ENCODE measurements at regions not wholly inside any gene's neighbourhood (a gene's known extent, or its start where the extent isn't known, plus 50 kb on each side); places are given as distances from the start of the nearest gene placed in this dataset.

DNA sequence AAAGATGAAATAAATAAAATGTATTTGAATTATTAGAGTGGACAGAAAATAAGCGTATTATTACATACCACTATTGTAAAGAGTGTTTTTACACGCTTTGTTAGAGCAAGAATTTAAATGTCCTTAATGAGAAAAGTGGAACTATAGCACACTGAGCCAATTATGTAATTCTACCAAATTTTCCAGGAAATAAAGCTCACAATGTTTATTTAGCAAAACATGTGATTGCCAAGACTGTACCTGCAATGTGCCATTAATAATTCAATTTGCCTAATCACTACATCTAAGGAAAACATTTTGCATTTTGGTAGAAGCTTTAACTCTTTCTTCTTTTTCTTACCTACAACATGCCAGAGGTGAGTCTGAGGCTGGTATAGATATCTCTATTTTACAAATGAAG lies 58.7 kb upstream of the PHACTR1 start:
- DNase-seq (ENCODE audit: low read depth): no peak
- H3K4me3 ChIP-seq (ENCODE audit: low read depth, low read length): no peak overlapping the region
- TF ChIP-seq, protein P1, sequence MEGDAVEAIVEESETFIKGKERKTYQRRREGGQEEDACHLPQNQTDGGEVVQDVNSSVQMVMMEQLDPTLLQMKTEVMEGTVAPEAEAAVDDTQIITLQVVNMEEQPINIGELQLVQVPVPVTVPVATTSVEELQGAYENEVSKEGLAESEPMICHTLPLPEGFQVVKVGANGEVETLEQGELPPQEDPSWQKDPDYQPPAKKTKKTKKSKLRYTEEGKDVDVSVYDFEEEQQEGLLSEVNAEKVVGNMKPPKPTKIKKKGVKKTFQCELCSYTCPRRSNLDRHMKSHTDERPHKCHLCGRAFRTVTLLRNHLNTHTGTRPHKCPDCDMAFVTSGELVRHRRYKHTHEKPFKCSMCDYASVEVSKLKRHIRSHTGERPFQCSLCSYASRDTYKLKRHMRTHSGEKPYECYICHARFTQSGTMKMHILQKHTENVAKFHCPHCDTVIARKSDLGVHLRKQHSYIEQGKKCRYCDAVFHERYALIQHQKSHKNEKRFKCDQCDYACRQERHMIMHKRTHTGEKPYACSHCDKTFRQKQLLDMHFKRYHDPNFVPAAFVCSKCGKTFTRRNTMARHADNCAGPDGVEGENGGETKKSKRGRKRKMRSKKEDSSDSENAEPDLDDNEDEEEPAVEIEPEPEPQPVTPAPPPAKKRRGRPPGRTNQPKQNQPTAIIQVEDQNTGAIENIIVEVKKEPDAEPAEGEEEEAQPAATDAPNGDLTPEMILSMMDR (conservative IDR thresholded peaks at IDR 0.05; ENCODE audit: low read depth, low read length): no peak

DNA sequence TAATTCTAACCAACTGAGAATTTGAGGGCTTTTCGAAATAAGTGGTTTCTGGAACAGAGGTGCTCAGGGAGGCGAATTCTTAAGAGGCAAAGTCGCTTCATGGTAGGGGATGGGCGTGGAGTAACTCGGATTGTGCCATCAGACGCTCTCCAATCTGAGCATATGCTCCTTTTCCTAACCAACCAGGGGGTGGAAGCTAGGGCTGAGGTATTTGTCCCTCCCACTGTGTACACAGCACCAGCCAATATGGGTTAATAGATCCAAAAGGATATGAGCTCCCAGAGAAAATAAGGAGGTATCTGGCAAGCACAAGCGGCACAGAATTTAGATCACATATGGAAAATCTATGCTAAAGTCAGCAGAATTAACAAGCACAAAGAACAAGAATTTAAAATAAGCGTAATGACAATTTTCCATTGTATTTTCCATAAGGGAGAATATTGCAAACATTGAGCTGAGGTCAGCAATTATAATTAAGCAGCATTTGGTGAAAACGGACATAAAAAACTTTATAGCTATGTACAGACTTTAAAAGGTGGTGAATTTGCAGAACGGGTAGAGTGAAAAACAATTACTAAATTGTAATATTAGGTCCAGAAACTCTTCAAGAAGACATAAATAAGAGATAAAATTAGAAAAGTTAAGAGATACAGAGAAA lies 55.0 kb upstream of the PHACTR1 start:
- TF ChIP-seq, protein P1 (conservative IDR thresholded peaks at IDR 0.05; ENCODE audit: low read depth, low read length): no peak
- no peak for DNase-seq (ENCODE audit: low read depth)

More for the DNA sequence above, 55.0 kb upstream of the PHACTR1 start:
- no peak overlapping the region for H3K4me3 ChIP-seq (ENCODE audit: low read depth, low read length)

Data from epithelial cell of proximal tubule (primary cell).